Testis (tissue), 2 donors: ENCODE measurements at regions not wholly inside any gene's neighbourhood (a gene's known extent, or its start where the extent isn't known, plus 50 kb on each side); places are given as distances from the start of the nearest gene placed in this dataset.

Source experiments
- DNase-seq: peaks from one replicate; pipeline ENCODE4 v3.0.0-alpha.2; 2019
- H3K27ac ChIP-seq, 2 donors: fragments of 200-600 bp; sonication (generic); one replicate each; pipeline ENCODE4 v1.5.1; 2019
- H3K27me3 ChIP-seq: fragments of 200-600 bp; sonication (generic); one replicate; pipeline ENCODE4 v1.5.1; 2019
- H3K36me3 ChIP-seq: fragments of 200-600 bp; sonication (generic); one replicate; pipeline ENCODE4 v1.5.1; 2017; ENCODE audit warnings: low read depth; ENCODE audit errors: missing control alignments
- H3K4me1 ChIP-seq: fragments of 200-600 bp; sonication (generic); one replicate; pipeline ENCODE4 v1.5.1; 2019
- H3K4me3 ChIP-seq, 2 donors: fragments of 200-600 bp; sonication (generic); one replicate each; pipeline ENCODE4 v1.5.1; 2017 to 2019
- H3K9me3 ChIP-seq: fragments of 200-600 bp; sonication (generic); one replicate; pipeline ENCODE4 v1.5.1; 2017
- POLR2A ChIP-seq: fragments of 450-650 bp; IDR thresholded peaks from one replicate; pipeline ENCODE4 v1.6.1; 2017; ENCODE audit warnings: antibody characterized with exemption, mild to moderate bottlenecking, moderate library complexity
- WGBS, 2 donors: methylation state at CpG; one replicate each; pipeline ENCODE4 v1.1.5; 2018; 5-methylcytosine and 5-hydroxymethylcytosine counted together
- intact Hi-C: fragments of 100-400 bp; cut with DNase I; formaldehyde crosslinking; loops from one replicate; pipeline ENCODE4 v1.15.1; 2023; ENCODE audit warnings: low total_unique reads
- TF ChIP-seq, protein P1 (sequence below), 3 experiments: fragments of 450-650 bp in 2 of 3; fragments of 200-600 bp in 1 of 3; sonication (generic) in 1 of 3; IDR thresholded peaks; one replicate each; pipeline ENCODE4 v1.5.1; 2016 to 2019; ENCODE audit warnings: antibody characterized with exemption in 3 of 3, mild to moderate bottlenecking in 2 of 3, moderate library complexity in 1 of 3

DNA sequence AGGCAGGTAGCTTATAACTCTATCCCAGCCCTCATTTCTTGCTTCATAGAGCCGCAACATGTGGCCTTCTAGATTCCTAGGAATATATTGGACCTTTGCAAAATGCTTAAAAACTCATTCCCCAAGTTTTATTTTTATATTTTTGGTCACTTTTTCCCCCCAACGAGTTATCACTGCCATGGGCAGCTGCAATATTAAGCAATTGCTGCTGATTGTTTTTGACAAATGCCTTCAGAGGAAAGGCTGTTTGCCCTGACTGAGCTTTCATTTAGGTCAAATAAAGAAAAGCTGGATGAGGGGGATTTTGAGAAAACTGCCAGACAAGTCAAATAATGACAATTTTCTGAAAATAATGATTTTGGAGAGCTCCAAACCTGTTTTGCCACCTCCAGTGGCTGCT is 976.9 kb upstream of the MBL2 start:
- no peaks in the 10 kb centered on the region for H3K36me3 ChIP-seq
- no peak overlapping the region for H3K4me3 ChIP-seq
- H3K4me1 ChIP-seq: no peaks in the 10 kb centered on the region
- H3K9me3 ChIP-seq: no peaks in the 10 kb centered on the region
- no peak for DNase-seq
- intact Hi-C loops: no loop called here
- no peak for TF ChIP-seq POLR2A
- TF ChIP-seq, protein P1, sequence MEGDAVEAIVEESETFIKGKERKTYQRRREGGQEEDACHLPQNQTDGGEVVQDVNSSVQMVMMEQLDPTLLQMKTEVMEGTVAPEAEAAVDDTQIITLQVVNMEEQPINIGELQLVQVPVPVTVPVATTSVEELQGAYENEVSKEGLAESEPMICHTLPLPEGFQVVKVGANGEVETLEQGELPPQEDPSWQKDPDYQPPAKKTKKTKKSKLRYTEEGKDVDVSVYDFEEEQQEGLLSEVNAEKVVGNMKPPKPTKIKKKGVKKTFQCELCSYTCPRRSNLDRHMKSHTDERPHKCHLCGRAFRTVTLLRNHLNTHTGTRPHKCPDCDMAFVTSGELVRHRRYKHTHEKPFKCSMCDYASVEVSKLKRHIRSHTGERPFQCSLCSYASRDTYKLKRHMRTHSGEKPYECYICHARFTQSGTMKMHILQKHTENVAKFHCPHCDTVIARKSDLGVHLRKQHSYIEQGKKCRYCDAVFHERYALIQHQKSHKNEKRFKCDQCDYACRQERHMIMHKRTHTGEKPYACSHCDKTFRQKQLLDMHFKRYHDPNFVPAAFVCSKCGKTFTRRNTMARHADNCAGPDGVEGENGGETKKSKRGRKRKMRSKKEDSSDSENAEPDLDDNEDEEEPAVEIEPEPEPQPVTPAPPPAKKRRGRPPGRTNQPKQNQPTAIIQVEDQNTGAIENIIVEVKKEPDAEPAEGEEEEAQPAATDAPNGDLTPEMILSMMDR (IDR thresholded peaks at IDR 0.05): no peak
- no peak overlapping the region for H3K27ac ChIP-seq
- WGBS, 2 donors: 83 to 85% methylated on average over 2 of the region's 2 CpGs
- no peaks in the 10 kb centered on the region for H3K27me3 ChIP-seq

DNA sequence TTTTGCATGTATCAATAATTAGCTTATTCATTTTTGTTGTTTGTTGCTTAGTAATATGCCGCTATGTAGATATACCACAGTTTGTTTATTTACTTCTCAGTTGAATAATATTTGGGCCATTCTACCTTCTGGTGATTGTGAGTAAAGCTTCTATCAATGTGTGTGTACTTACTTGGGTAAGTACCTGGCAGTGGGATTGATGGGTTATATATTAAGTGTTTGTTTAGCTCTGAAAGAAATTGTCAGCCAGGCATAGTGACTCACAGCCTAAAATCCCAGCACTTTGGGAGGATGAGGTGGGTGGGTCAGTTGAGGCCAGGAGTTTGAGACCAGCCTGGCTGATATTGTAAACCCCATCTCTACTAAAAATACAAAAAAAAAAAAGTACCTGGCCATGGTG is 975.7 kb upstream of the MBL2 start:
- H3K27ac ChIP-seq: no peak overlapping the region
- no peaks in the 10 kb centered on the region for H3K4me1 ChIP-seq
- TF ChIP-seq, protein P1 (IDR thresholded peaks at IDR 0.05): no peak
- TF ChIP-seq POLR2A: no peak
- no peaks in the 10 kb centered on the region for H3K9me3 ChIP-seq
- no peaks in the 10 kb centered on the region for H3K36me3 ChIP-seq
- H3K27me3 ChIP-seq: no peaks in the 10 kb centered on the region
- intact Hi-C loops: no loop called here
- no peak overlapping the region for H3K4me3 ChIP-seq
- 93 to 97% methylated on average over 1 of the region's 1 CpG for WGBS, 2 donors
- no peak for DNase-seq

DNA sequence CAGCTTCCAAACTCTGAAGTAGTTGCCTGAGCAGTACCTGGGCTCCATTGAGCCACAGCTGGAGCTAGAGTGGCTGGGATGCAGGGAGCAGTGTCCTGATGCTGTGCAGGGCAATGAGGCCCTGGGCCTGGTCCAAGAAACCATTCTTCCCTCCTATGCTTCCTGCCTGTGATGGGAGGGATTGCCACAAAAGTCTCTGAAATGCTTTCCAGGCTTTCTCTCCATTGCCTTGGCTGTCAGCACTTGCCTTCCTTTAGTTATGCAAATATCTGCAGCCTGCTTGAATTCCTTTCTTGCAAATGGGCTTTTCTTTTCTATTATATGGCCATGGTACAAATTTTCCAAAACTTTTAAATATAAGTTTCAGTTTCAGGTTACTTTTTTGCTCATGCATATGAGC is 972.2 kb upstream of the MBL2 start:
- H3K36me3 ChIP-seq: no peaks in the 10 kb centered on the region
- no peaks in the 10 kb centered on the region for H3K9me3 ChIP-seq
- H3K4me1 ChIP-seq: no peaks in the 10 kb centered on the region
- no peaks in the 10 kb centered on the region for H3K27me3 ChIP-seq
- DNase-seq: no peak
- intact Hi-C loops: no loop called here
- TF ChIP-seq, protein P1 (IDR thresholded peaks at IDR 0.05): no peak
- TF ChIP-seq POLR2A: no peak
- no peak overlapping the region for H3K4me3 ChIP-seq
- no peak overlapping the region for H3K27ac ChIP-seq

DNA sequence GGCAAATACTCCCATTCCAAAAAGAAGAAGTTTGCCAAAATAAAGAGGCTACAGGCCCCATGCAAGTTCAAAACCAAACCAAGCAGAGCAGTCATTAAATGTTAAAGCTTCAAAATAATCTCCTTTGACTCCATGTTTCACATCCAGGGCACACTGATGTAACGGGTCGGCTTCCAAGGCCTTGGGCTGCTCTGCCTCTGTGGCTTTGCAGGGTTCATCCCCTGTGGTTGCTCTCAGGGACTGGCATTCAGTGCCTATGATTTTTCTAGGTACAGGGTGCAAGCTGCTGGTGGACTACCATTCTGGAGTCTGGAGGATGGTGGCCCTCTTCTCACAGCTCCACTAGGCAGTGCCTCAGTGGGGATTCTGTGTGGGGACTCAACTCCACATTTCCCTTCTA is 971.6 kb upstream of the MBL2 start:
- Histone ChIP-seq H3K27ac (no peak overlapping the region), H3K4me1 (no peaks in the 10 kb centered on the region), H3K9me3 (no peaks in the 10 kb centered on the region), H3K27me3 (no peaks in the 10 kb centered on the region), H3K4me3 (no peak overlapping the region), H3K36me3 (no peaks in the 10 kb centered on the region)
- no peak for TF ChIP-seq POLR2A
- TF ChIP-seq, protein P1 (IDR thresholded peaks at IDR 0.05): no peak
- DNase-seq: no peak
- 94 to 100% methylated on average over 2 of the region's 2 CpGs for WGBS, 2 donors
- intact Hi-C loops: no loop called here

DNA sequence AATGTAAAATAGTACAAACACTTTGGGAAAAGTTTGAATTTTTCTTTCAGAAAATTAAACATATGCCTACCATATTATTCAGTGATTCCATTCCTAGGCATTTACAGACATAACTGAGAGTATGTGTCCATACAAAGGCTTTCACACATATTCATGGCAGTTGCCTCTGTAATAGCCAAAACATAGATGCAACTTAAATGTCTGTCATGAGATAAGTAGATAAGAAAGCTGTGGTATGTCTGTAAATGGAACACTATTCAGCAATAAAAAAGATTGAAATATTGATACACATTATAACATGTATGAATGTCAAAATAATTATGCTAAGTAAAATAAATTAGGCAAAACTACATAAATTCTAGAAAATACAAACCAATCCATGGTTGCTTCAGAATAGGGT is 964.5 kb upstream of the MBL2 start:
- Histone ChIP-seq H3K27me3 (no peaks in the 10 kb centered on the region), H3K9me3 (no peaks in the 10 kb centered on the region), H3K4me3 (no peak overlapping the region), H3K36me3 (no peaks in the 10 kb centered on the region), H3K27ac (no peak overlapping the region), H3K4me1 (no peaks in the 10 kb centered on the region)
- no peak for TF ChIP-seq POLR2A
- TF ChIP-seq, protein P1 (IDR thresholded peaks at IDR 0.05): no peak
- intact Hi-C loops: no loop called here
- DNase-seq: no peak
